H1 (cell line): ENCODE measurements at regions not wholly inside any gene's neighbourhood (a gene's known extent, or its start where the extent isn't known, plus 50 kb on each side); places are given as distances from the start of the nearest gene placed in this dataset.

Experiments used
- CBX8 ChIP-seq: fragments of 300-800, 300-1000 bp; sonication (generic); IDR thresholded peaks from 2 replicates; pipeline ENCODE4 v1.7.1; 2016; ENCODE audit warnings: low read depth, low read length, borderline replicate concordance
- EGR1 ChIP-seq: IDR thresholded peaks from 2 replicates; pipeline ENCODE4 v1.6.1; 2011; ENCODE audit warnings: low read depth, low read length, borderline replicate concordance
- JUN ChIP-seq: IDR thresholded peaks from 2 replicates; pipeline ENCODE4 v1.6.1; 2011; ENCODE audit warnings: low read depth, mild to moderate bottlenecking, improper control_type of control experiment, low read length
- POLR2A ChIP-seq, 2 experiments: IDR thresholded peaks; 1 replicate in 1 of 2; 2 replicates in 1 of 2; pipeline ENCODE4 v1.6.1; 2011; ENCODE audit warnings: low read depth in 2 of 2, low read length in 2 of 2, mild to moderate bottlenecking in 2 of 2; ENCODE audit errors: control extremely low read depth in 1 of 2
- RNF2 ChIP-seq: fragments of 200-900, 300-1000 bp; sonication (generic); IDR thresholded peaks from 2 replicates; pipeline ENCODE4 v1.7.1; 2016; ENCODE audit warnings: borderline replicate concordance, low read depth, mild to moderate bottlenecking, antibody characterized with exemption, low read length; ENCODE audit not compliant: poor library complexity, severe bottlenecking; ENCODE audit errors: missing control alignments
- RXRA ChIP-seq: IDR thresholded peaks from 2 replicates; pipeline ENCODE4 v1.6.1; 2011; ENCODE audit warnings: low read depth, mild to moderate bottlenecking, low read length, moderate library complexity; ENCODE audit not compliant: insufficient read depth
- SP4 ChIP-seq: IDR thresholded peaks from 2 replicates; pipeline ENCODE4 v1.6.1; 2012; ENCODE audit warnings: low read length, inconsistent platforms
- TF ChIP-seq, protein P1 (sequence below), 3 experiments: IDR thresholded peaks; 1 replicate in 2 of 3; 2 replicates in 1 of 3; pipeline versions ENCODE4 v1.5.1 to v1.6.1; 2011; ENCODE audit warnings: low read length in 3 of 3, mild to moderate bottlenecking in 3 of 3, inconsistent platforms in 2 of 3, low read depth in 1 of 3, moderate library complexity in 1 of 3; ENCODE audit not compliant: insufficient read depth in 1 of 3; ENCODE audit errors: control extremely low read depth in 1 of 3

DNA sequence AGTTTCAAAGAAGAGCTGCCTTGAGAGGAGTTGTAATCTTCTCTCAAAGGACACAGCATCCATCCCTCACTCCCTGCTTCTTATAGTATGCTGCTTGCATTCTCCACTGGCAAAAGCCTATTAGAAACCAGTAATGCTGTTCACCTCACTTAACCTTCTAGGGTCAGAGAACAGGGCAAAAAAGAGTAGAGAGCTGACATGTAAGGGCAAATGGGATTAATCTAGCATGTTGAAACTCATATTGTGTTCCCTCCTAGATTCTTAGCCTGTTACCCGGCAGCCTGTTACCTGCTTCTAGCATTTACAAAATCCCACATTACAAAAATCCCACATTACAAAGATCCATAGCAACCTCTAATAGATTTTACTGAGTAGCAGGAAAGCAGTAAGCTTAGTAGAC is 244.7 kb downstream of the SLC7A11 start (continued):
- TF ChIP-seq, protein P1, sequence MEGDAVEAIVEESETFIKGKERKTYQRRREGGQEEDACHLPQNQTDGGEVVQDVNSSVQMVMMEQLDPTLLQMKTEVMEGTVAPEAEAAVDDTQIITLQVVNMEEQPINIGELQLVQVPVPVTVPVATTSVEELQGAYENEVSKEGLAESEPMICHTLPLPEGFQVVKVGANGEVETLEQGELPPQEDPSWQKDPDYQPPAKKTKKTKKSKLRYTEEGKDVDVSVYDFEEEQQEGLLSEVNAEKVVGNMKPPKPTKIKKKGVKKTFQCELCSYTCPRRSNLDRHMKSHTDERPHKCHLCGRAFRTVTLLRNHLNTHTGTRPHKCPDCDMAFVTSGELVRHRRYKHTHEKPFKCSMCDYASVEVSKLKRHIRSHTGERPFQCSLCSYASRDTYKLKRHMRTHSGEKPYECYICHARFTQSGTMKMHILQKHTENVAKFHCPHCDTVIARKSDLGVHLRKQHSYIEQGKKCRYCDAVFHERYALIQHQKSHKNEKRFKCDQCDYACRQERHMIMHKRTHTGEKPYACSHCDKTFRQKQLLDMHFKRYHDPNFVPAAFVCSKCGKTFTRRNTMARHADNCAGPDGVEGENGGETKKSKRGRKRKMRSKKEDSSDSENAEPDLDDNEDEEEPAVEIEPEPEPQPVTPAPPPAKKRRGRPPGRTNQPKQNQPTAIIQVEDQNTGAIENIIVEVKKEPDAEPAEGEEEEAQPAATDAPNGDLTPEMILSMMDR (IDR thresholded peaks at IDR 0.05; ENCODE audit: control extremely low read depth in 1 of 3, insufficient read depth in 1 of 3, low read depth in 1 of 3, low read length in 3 of 3) = no peak
- no peak for TF ChIP-seq JUN
- TF ChIP-seq EGR1 = no peak
- TF ChIP-seq SP4 = no peak
- TF ChIP-seq CBX8 = no peak
- no peak for TF ChIP-seq RXRA
- TF ChIP-seq POLR2A (IDR thresholded peaks at IDR 0.05; ENCODE audit: control extremely low read depth in 1 of 2, low read depth in 2 of 2, low read length in 2 of 2) = no peak
- TF ChIP-seq RNF2 = no peak
- TF ChIP-seq, all 59 proteins: peak for 0
